Neural crest cell (in vitro differentiated cells): ENCODE measurements at regions not wholly inside any gene's neighbourhood (a gene's known extent, or its start where the extent isn't known, plus 50 kb on each side); places are given as distances from the start of the nearest gene placed in this dataset.

ENCODE experiments used
- DNase-seq: peaks from one replicate; pipeline ENCODE4 v3.0.0; 2021; ENCODE audit warnings: low read depth, mixed read lengths, low spot score
- H3K27ac Mint-ChIP-seq: one replicate; pipeline ENCODE4 v1.8.0; 2021; ENCODE audit warnings: mild to moderate bottlenecking, mixed read lengths; ENCODE audit not compliant: unreplicated experiment
- H3K27me3 Mint-ChIP-seq: 2 replicates; pipeline ENCODE4 v1.8.0; 2021; ENCODE audit warnings: low read depth, mild to moderate bottlenecking, mixed read lengths
- H3K36me3 Mint-ChIP-seq: 2 replicates; pipeline ENCODE4 v1.8.0; 2021; ENCODE audit warnings: low read depth, mild to moderate bottlenecking, mixed read lengths
- H3K4me1 Mint-ChIP-seq: 2 replicates; pipeline ENCODE4 v1.8.0; 2021; ENCODE audit warnings: mixed read lengths
- H3K4me3 Mint-ChIP-seq: one replicate; pipeline ENCODE4 v1.8.0; 2021; ENCODE audit warnings: mild to moderate bottlenecking, mixed read lengths
- H3K9me3 Mint-ChIP-seq: 2 replicates; pipeline ENCODE4 v1.8.0; 2021; ENCODE audit warnings: mixed read lengths
- TF ChIP-seq, protein P1 (sequence below): fragments of 200-600 bp; sonication (generic); conservative IDR thresholded peaks from 2 replicates; pipeline ENCODE4 v1.5.0; 2021; ENCODE audit warnings: antibody characterized with exemption, mild to moderate bottlenecking

DNA sequence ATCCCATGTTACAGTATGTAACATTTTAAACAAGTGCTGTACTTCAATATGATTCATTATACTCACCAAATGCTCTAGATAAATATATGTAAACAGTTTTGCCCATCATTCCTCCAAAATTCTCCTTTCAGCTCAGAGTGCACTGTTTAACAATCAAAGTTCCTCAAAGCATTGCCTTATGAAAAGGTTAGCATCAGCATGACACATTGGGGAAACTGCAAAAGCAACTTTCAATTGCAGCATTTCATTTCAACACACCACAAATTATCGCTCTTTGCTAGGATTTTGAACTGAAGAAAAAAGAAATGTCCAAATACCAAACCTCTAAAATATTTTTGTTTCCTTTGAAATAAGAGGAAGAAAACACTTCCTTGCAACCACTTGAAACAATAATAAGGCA lies 413.2 kb downstream of the FLRT2 start:
- Mint-ChIP-seq H3K27ac (no peak overlapping the region), H3K27me3 (no peaks in the 10 kb centered on the region), H3K4me3 (no peak overlapping the region), H3K9me3 (peaks cover 16% of the 10 kb centered on the region), H3K4me1 (peaks cover 10% of the 10 kb centered on the region), H3K36me3 (no peaks in the 10 kb centered on the region)
- DNase-seq = no peak
- TF ChIP-seq, protein P1, sequence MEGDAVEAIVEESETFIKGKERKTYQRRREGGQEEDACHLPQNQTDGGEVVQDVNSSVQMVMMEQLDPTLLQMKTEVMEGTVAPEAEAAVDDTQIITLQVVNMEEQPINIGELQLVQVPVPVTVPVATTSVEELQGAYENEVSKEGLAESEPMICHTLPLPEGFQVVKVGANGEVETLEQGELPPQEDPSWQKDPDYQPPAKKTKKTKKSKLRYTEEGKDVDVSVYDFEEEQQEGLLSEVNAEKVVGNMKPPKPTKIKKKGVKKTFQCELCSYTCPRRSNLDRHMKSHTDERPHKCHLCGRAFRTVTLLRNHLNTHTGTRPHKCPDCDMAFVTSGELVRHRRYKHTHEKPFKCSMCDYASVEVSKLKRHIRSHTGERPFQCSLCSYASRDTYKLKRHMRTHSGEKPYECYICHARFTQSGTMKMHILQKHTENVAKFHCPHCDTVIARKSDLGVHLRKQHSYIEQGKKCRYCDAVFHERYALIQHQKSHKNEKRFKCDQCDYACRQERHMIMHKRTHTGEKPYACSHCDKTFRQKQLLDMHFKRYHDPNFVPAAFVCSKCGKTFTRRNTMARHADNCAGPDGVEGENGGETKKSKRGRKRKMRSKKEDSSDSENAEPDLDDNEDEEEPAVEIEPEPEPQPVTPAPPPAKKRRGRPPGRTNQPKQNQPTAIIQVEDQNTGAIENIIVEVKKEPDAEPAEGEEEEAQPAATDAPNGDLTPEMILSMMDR = no peak

DNA sequence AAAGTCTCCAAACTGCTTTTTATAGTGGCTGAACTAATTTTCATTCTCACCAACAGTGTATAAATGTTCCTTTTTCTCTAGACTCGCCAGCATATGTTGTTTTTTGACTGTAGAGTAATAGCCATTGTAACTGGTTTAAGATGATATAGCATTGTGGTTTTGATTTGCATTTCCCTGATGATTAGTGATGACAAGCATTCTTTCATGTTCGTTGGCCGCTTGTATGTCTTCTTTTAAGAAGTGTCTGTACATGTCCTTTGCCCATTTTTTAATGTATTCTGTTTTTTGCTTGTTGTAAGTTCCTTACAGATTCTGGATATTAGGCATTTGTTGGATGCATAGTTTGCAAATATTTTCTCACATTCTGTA lies 404.9 kb downstream of the FLRT2 start:
- Mint-ChIP-seq H3K4me3 (no peak overlapping the region), H3K4me1 (no peaks in the 10 kb centered on the region), H3K27me3 (no peaks in the 10 kb centered on the region), H3K36me3 (no peaks in the 10 kb centered on the region), H3K9me3 (peaks cover 8% of the 10 kb centered on the region), H3K27ac (no peak overlapping the region)
- no peak for DNase-seq
- TF ChIP-seq, protein P1 = no peak

DNA sequence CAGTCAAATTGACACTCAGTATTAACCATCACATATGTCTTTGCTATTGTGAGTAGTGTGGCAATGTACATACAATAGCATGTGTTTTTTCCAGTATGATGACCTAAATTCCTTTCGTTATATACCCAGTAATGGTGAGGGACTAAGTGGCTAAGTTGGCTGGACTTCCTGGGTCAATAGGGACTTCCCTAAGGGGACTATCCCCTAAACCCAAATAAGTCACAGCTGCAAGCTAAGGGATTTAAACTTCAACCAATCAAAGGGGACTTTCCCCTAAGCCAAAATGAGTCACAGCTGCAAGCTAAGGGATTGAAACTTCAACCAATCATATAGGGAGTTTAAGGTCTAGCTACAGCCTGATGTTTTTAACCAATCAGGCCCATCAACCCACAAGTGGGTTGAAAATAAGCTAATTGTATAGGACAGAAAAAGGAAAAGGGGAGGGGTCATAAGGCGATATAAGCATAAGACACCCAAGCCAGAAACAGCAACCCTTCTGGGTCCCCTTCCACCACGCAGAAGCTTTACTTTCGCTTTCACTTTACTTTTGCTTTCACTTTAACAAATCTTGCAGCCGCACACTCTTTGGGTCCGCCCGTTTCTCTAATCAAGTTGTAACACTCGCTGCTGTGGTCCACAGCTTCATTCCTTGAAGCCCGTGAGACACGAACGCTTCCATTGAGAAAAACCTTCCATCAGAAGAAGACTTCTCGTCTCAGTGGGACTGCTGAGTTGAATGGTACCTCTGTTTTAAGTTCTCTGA lies 404.4 kb downstream of the FLRT2 start:
- peaks cover 8% of the 10 kb centered on the region for H3K9me3 Mint-ChIP-seq
- TF ChIP-seq, protein P1 = no peak
- no peaks in the 10 kb centered on the region for H3K36me3 Mint-ChIP-seq

DNA sequence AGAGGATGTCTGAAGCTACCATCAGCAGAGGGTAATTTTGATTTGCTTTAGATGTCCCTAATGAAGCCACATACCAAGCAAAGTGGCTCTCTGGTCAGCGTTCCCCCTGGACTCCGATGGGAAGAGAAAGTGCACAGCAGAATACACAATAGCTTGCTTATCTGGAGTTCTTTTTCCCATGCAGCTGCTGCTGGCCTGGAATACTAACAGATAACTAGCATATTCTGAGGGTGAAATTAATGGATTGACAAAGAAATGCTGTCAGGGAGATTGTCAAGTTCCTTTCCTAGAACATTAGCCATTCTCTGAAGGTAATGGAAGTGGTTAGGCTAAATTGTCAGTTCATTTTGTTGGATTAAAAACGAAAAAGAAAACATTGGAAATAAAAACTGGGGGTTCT lies 391.3 kb downstream of the FLRT2 start:
- no peak overlapping the region for H3K4me3 Mint-ChIP-seq
- H3K27me3 Mint-ChIP-seq = no peaks in the 10 kb centered on the region
- peaks cover 5% of the 10 kb centered on the region for H3K9me3 Mint-ChIP-seq
- no peaks in the 10 kb centered on the region for H3K4me1 Mint-ChIP-seq
- TF ChIP-seq, protein P1 = no peak
- H3K36me3 Mint-ChIP-seq = no peaks in the 10 kb centered on the region
- DNase-seq = no peak
- H3K27ac Mint-ChIP-seq = no peak overlapping the region

More for the DNA sequence above, 404.4 kb downstream of the FLRT2 start:
- H3K4me3 Mint-ChIP-seq = no peak overlapping the region
- no peak overlapping the region for H3K27ac Mint-ChIP-seq
- H3K4me1 Mint-ChIP-seq = no peaks in the 10 kb centered on the region
- no peak for DNase-seq
- no peaks in the 10 kb centered on the region for H3K27me3 Mint-ChIP-seq

DNA sequence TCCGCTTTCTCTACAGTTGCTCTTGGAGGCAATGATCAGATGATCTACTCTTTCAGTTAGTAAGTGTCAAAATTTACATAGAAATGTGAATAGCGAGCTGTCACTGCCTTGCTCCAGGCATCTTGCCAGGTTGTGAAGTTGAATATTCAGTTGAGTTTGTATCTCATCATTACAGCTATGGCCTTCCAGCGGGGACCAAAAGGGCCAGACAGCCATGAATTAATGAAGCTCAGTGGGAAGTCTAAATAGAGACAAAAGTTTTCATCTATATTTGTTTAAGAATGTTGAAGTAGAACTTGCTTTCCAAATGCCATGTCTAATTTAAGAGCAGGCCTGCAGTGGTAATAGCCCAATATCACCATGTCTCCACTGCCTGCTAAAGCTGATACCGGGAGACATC lies 387.8 kb downstream of the FLRT2 start:
- H3K4me3 Mint-ChIP-seq = no peak overlapping the region
- H3K4me1 Mint-ChIP-seq = no peaks in the 10 kb centered on the region
- no peaks in the 10 kb centered on the region for H3K36me3 Mint-ChIP-seq
- no peak overlapping the region for H3K27ac Mint-ChIP-seq
- DNase-seq = no peak
- no peaks in the 10 kb centered on the region for H3K27me3 Mint-ChIP-seq
- TF ChIP-seq, protein P1 = no peak
- H3K9me3 Mint-ChIP-seq = peaks cover 10% of the 10 kb centered on the region
